ENCODE measurements at regions not wholly inside any gene's neighbourhood (a gene's known extent, or its start where the extent isn't known, plus 50 kb on each side); places are given as distances from the start of the nearest gene placed in this dataset.
"Not testable (repeated sequence)": the region's sequence is repeated elsewhere in the genome, so short reads cannot be mapped to it uniquely, and the experiment has no call there.

DNA sequence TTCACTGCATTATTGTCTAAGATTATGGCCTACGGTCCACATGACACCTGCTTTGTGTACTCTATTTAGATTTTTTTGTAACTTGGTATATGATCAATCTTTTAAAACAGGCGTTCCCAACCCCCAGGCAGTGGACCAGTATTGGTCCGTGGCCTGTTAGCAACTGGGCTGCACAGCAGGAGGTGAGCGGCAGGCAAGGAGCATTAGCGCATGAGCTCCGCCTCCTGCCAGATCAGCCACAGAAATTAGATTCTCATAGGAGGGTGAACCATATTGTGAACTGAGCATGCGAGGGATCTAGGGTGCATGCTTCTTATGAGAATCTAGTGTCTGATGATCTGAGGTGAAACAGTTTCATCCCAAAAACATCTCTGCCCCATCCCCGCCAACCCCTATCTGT is 228.4 kb upstream of the NR5A2 start:
- no peak for DNase-seq

DNA sequence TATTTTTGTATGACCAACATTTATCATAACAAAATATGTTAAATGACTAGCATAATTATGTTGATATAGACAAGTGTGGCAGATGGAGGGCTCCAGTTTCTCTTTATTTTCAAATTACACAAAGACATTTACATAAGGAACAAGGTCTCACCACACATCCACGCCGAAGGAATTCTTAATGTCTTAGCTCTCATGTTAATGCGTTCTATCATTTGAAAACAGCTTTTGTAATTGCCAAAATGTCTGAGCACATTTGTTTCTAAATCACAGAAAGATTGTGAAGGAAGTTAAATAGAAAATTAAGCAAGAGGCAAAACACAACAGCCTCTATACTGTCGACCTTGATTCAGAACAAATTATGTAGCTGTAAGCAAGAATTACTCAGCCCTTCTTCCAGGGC is 223.0 kb upstream of the NR5A2 start:
- DNase-seq: no peak

- no peak for DNase-seq
Observed at GRCh38 chr1:199808110-199808870, 219.2 kb upstream of the NR5A2 start.

GRCh38 chr1:199809311-199809710 is 218.2 kb upstream of the NR5A2 start:
- no peak for DNase-seq

DNA sequence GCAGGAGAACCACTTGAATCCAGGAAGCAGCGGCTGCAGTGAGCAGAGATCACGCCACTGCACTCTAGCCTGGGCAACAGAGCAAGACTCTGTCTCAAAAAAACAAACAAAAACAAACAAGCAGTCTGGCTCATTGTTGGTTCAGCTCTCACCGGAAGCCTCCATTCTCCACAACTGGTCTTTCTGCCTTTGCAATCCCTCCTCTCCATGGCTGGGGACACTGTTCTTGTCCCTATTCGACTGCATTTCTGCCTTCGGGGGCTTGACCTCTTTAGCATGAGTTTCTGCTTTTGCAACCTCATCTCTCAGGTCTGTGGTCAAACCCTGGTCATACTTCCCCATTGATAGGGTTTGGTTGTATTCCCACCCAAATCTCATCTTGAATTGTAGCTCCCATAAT is 216.3 kb upstream of the NR5A2 start:
- DNase-seq: no peak

DNA sequence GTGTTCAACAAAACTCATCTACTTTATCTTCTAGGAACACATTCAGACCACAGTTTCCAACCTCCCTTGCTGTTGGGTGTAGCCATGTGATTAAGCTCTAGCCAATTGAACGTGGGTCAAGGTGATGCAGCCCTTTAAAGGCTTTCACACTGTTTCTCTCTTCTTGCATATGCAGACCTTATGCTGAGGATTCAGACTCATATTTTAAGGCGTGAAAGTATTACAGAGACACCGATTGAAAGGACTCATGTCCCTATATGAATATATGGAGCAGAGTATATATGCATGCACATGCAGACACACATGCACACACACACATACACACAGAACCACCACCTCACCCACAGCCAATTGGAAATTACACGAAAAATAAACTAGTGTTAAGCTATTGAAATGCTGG is 214.3 kb upstream of the NR5A2 start:
- no peak for DNase-seq

DNA sequence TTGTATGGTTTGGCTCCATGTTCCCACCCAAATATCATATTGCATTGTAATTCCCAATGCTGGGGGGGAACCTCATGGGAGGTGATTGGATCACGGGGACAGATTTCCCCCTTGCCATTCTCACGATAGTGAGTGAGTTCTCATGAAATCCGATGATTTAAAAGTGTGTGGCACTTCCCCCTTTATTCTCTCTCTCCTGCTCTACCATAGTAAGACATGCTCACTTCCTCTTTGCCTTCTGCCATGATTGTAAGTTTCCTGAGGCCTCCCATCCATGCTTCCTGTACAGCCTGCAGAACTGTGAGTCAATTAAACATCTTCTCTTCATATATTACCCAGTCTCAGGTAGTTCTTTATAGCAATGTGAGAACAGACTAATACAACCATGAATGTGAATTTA is 211.6 kb upstream of the NR5A2 start:
- no peak for DNase-seq

GRCh38 chr1:199817266-199817665 is 210.2 kb upstream of the NR5A2 start:
- no peak for DNase-seq

DNA sequence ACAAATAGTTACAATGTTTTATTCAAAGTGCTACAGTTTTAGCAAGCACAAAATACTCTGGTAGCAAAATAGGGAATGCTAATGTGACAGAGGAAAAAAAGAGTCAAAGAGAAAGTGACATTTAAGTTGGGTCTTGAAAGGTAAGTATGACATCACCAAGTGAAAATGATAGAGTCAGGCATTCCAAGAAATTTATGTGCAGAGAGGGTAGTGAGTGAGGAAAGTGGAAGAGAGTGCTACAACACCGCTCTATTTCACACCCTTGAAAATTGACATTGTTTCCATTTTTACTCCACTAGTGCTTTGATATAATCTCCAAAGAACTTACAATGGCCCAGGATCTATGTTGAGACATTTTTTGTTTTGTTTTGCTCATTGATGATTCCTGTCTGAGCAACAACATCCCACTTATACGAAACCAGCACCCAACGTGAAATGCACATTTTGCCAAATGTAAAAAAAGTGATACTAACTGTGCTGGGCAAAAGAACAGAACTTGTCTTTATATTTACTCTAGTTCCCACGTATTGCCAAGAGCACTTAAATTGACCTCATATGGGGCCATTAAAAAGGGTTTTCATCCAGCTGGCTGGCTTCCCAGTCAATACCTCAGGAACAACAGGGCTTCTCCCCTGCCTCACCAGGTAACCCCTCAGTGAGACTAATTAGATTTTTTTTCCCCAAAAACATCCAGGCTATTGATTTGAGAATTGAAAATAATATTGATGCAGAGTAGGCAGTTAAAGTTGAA is 206.3 kb upstream of the NR5A2 start:
- no peak for DNase-seq

GRCh38 chr1:199832451-199832850 is 195.1 kb upstream of the NR5A2 start:
- DNase-seq: no peak

GRCh38 chr1:199834711-199835110 is 192.8 kb upstream of the NR5A2 start:
- DNase-seq: no peak

GRCh38 chr1:199836430-199836829 is 191.1 kb upstream of the NR5A2 start:
- DNase-seq: no peak

GRCh38 chr1:199837321-199837720 is 190.2 kb upstream of the NR5A2 start:
- DNase-seq: no peak

- not testable (repeated sequence) for DNase-seq
Observed at GRCh38 chr1:199839608-199840007, 187.9 kb upstream of the NR5A2 start.

GRCh38 chr1:199843096-199843495 is 184.4 kb upstream of the NR5A2 start:
- not testable (repeated sequence) for DNase-seq

DNA sequence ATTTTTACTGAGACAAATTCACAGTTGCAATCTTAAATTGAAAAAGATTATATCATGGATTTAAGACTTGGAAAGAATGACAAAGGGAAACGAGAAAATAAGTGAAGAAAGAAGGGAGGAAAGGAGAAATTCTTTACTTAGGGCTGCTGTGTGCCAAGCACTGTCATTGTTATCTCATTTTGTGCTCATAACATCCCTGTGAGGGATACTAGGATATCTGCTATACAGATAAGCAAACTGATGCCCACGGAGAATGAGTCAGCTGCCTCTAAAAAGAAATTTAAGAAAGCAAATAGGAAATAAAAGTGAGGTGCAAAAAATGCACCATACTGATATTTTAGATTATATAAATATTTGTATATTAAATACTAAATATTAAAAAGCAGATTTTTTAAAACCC is 183.6 kb upstream of the NR5A2 start:
- DNase-seq: no peak

GRCh38 chr1:199847021-199847420 is 180.5 kb upstream of the NR5A2 start:
- DNase-seq: no peak

DNA sequence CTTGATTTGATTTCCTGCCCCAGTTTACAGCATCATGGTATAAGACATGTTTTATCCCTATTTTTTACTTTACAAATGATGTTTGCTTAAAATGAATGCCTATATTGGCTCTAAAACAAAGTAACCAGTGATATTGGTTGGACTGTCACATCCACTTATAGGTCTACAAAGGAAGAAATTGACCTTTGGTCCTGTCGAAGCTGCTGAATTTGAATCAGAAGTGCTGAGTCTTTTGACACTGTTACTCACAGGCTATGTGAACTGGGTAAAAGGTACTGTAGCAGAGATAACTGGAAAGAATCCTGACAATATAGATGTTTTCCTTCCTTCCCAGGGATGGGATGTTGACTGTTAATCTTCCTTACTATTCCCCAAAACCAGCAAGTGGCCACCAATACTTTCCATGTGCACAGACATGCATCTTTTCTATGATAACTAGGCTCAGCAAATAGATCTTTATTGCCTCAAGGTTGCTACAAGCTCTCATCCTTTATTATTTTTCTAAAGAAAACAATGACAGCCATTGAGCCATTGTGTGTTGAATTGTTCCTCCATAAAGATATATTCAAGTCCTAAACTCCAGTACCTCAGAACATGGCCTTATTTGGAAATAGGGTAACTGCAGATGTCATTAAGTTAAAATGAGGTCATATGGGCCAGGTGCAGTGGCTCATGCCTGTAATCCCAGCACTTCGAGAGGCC is 175.9 kb upstream of the NR5A2 start:
- no peak for DNase-seq

GRCh38 chr1:199854686-199855321 is 172.7 kb upstream of the NR5A2 start:
- DNase-seq: no peak

DNA sequence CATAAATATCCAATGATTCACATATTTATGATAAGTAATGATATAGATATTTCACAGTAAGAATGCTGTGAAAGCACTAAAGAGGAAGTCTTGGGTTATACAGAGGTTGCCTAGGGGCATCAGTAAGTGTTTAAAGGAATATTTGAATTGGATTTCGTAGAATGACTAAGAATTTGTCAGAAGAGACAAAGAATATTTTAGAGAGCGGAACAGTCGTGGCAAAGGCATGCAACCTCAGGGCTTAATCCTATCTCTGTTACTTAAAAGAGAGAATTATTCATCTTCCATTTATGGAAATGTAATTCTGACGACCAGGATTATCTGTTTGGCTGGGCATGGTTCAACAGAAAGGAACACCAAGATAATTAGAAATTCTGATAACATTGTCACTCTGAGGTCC is 171.9 kb upstream of the NR5A2 start:
- no peak for DNase-seq

- no peak for DNase-seq
Observed at GRCh38 chr1:199856216-199856780, 171.2 kb upstream of the NR5A2 start.

DNA sequence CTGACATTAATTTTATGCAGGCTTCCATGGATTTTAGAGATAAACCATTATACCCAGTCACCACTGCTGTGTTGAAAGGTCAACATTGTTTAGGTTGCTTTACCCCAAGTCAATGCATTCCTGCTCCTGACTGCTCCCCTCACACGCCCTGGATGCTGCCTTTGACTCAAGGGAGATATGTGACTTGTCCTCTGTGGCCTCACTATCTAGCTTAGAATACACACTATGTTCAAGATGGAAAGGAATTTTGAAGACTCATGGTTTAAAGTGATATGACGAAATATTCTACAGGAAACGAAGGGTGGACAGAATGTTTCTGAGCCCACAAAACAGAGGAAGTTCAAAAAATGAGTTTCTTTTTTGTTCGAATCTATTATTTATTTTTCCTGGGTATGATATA is 170.4 kb upstream of the NR5A2 start:
- no peak for DNase-seq

GRCh38 chr1:199857516-199857915 is 170.0 kb upstream of the NR5A2 start:
- no peak for DNase-seq

Measured in tongue (tissue), 1 donor.